GM19025 (cell line): ENCODE measurements at regions not wholly inside any gene's neighbourhood (a gene's known extent, or its start where the extent isn't known, plus 50 kb on each side); places are given as distances from the start of the nearest gene placed in this dataset.

ENCODE experiments used
- ATAC-seq: cut with Tn5 transposase; IDR thresholded peaks from one replicate; pipeline ENCODE4 v1.9.1; 2021; ENCODE audit warnings: mild to moderate bottlenecking, low read depth, moderate library complexity; ENCODE audit not compliant: unreplicated experiment

GRCh38 chr2:107285621-107286299, 399.8 kb upstream of the ST6GAL2 start:
- no peak for ATAC-seq

- ATAC-seq: no peak
These were observed 404.1 kb upstream of the ST6GAL2 start for GRCh38 chr2:107290041-107290440.

GRCh38 chr2:107303964-107304363, 418.0 kb upstream of the ST6GAL2 start:
- ATAC-seq: no peak

GRCh38 chr2:107305966-107306365, 420.0 kb upstream of the ST6GAL2 start:
- no peak for ATAC-seq

- no peak for ATAC-seq
These were observed 420.9 kb upstream of the ST6GAL2 start for GRCh38 chr2:107306881-107307280.

GRCh38 chr2:107308835-107309234, 422.9 kb upstream of the ST6GAL2 start:
- ATAC-seq: no peak

- no peak for ATAC-seq
These were observed 426.3 kb upstream of the ST6GAL2 start for GRCh38 chr2:107312240-107312639.

GRCh38 chr2:107313316-107313715, 427.3 kb upstream of the ST6GAL2 start:
- no peak for ATAC-seq

GRCh38 chr2:107320881-107321280, 434.9 kb upstream of the ST6GAL2 start:
- ATAC-seq: no peak

GRCh38 chr2:107322416-107322815, 436.4 kb upstream of the ST6GAL2 start:
- no peak for ATAC-seq

GRCh38 chr2:107323946-107324565, 438.1 kb upstream of the ST6GAL2 start:
- no peak for ATAC-seq

- no peak for ATAC-seq
These were observed 440.2 kb upstream of the ST6GAL2 start for GRCh38 chr2:107325981-107326786.

- no peak for ATAC-seq
These were observed 448.3 kb upstream of the ST6GAL2 start for GRCh38 chr2:107334306-107334705.

- no peak for ATAC-seq
These were observed 450.6 kb upstream of the ST6GAL2 start for GRCh38 chr2:107336526-107336925.

- no peak for ATAC-seq
These were observed 451.4 kb upstream of the ST6GAL2 start for GRCh38 chr2:107337209-107337898.

GRCh38 chr2:107338059-107338458, 452.1 kb upstream of the ST6GAL2 start:
- no peak for ATAC-seq

- ATAC-seq: no peak
These were observed 452.6 kb upstream of the ST6GAL2 start for GRCh38 chr2:107338571-107338970.

GRCh38 chr2:107340955-107341354, 455.0 kb upstream of the ST6GAL2 start:
- no peak for ATAC-seq

- no peak for ATAC-seq
These were observed 463.4 kb upstream of the ST6GAL2 start for GRCh38 chr2:107349329-107349728.

GRCh38 chr2:107354175-107354574, 468.2 kb upstream of the ST6GAL2 start:
- no peak for ATAC-seq

GRCh38 chr2:107358362-107358761, 468.3 kb upstream of the RGPD4 start:
- no peak for ATAC-seq
